ENCODE measurements at regions not wholly inside any gene's neighbourhood (a gene's known extent, or its start where the extent isn't known, plus 50 kb on each side); places are given as distances from the start of the nearest gene placed in this dataset.
A peak's percentile ranks its signal among the peaks of the same experiment; 100 is the strongest.

GRCh38 chr13:40304391-40304790 lies 362.1 kb downstream of the FOXO1 start:
- Histone ChIP-seq H3K9me3 (ENCODE audit: control insufficient read depth, low read depth, low read length) (peaks cover 7% of the 10 kb centered on the region), H4K20me1 (ENCODE audit: control insufficient read depth, extremely low read depth, insufficient read depth, low read length) (no peaks in the 10 kb centered on the region), H3K79me2 (ENCODE audit: control insufficient read depth, insufficient read depth, low read length) (no peaks in the 10 kb centered on the region), H3K36me3 (ENCODE audit: control insufficient read depth in 2 of 2, extremely low read depth in 1 of 2, insufficient read depth in 2 of 2, low read length in 2 of 2) (no peaks in the 10 kb centered on the region), H3K27ac (ENCODE audit: control insufficient read depth, insufficient read depth, low read length) (no peak overlapping the region), H3K4me3 (ENCODE audit: control insufficient read depth in 2 of 3, extremely low read depth in 1 of 3, insufficient read depth in 2 of 3, low read depth in 1 of 3, low read length in 3 of 3) (no peak overlapping the region), H3K4me2 (ENCODE audit: control insufficient read depth, extremely low read depth, insufficient read depth, low read depth, low read length) (no peak overlapping the region), H3K9ac (ENCODE audit: control insufficient read depth, extremely low read depth, insufficient read depth, low read length) (no peak overlapping the region), H3K9me1 (ENCODE audit: control insufficient read depth, extremely low read depth, insufficient read depth, low read length) (no peaks in the 10 kb centered on the region), H3K4me1 (ENCODE audit: control insufficient read depth, extremely low read depth, insufficient read depth, low read length) (no peaks in the 10 kb centered on the region), H2AFZ (ENCODE audit: control insufficient read depth, low read length) (no peak overlapping the region), H3K27me3 (ENCODE audit: control insufficient read depth, extremely low read depth, insufficient read depth, low read length) (no peaks in the 10 kb centered on the region)
- FAIRE-seq (no peak), DNase-seq (ENCODE audit: low read depth, low spot score) (no peak)
- no peak for TF ChIP-seq EZH2 (IDR thresholded peaks at IDR 0.05; ENCODE audit: low read length)
- TF ChIP-seq CTCF (optimal IDR thresholded peaks at IDR 0.05 in 1 of 3, IDR thresholded peaks at IDR 0.05 in 1 of 3, conservative IDR thresholded peaks at IDR 0.05 in 1 of 3; ENCODE audit: extremely low read depth in 1 of 3, insufficient read depth in 2 of 3, low read length in 3 of 3), result no peak
- dilution Hi-C loops (cut with MboI; ENCODE audit: extremely low pct_ligation_motif_present, low sequenced_read_pairs), result no loop called here

DNA sequence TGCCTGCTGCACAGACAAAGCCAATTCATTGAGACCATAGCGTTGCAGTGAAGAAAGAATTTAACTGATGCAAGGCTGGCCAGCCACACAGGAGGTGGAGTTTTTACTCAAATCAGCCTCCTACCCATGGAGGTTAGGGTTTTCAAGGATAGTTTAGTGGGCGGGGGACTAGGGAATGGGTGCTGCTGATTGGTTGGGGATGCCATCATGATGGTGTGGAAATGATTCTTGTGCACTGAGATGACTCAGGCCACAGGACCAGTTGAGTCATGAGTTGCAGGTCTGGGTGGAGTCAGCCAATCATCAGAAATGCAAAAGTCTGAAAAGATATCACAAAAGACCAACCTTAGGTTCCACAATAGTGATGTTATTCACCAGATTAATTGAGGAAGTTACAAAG lies 359.6 kb downstream of the FOXO1 start:
- FAIRE-seq, result peak; percentile 55
- no peak for DNase-seq (ENCODE audit: low read depth, low spot score)

More for the DNA sequence above, 359.6 kb downstream of the FOXO1 start:
- Histone ChIP-seq H3K4me2 (ENCODE audit: control insufficient read depth, extremely low read depth, insufficient read depth, low read depth, low read length) (no peak overlapping the region), H3K4me3 (ENCODE audit: control insufficient read depth in 2 of 3, extremely low read depth in 1 of 3, insufficient read depth in 2 of 3, low read depth in 1 of 3, low read length in 3 of 3) (no peak overlapping the region), H3K27me3 (ENCODE audit: control insufficient read depth, extremely low read depth, insufficient read depth, low read length) (no peaks in the 10 kb centered on the region), H3K4me1 (ENCODE audit: control insufficient read depth, extremely low read depth, insufficient read depth, low read length) (no peaks in the 10 kb centered on the region), H4K20me1 (ENCODE audit: control insufficient read depth, extremely low read depth, insufficient read depth, low read length) (no peaks in the 10 kb centered on the region), H2AFZ (ENCODE audit: control insufficient read depth, low read length) (no peak overlapping the region), H3K9me1 (ENCODE audit: control insufficient read depth, extremely low read depth, insufficient read depth, low read length) (no peaks in the 10 kb centered on the region), H3K9me3 (ENCODE audit: control insufficient read depth, low read depth, low read length) (peaks cover 7% of the 10 kb centered on the region), H3K79me2 (ENCODE audit: control insufficient read depth, insufficient read depth, low read length) (no peaks in the 10 kb centered on the region), H3K27ac (ENCODE audit: control insufficient read depth, insufficient read depth, low read length) (no peak overlapping the region), H3K36me3 (ENCODE audit: control insufficient read depth in 2 of 2, extremely low read depth in 1 of 2, insufficient read depth in 2 of 2, low read length in 2 of 2) (no peaks in the 10 kb centered on the region), H3K9ac (ENCODE audit: control insufficient read depth, extremely low read depth, insufficient read depth, low read length) (no peak overlapping the region)
- TF ChIP-seq EZH2 (IDR thresholded peaks at IDR 0.05; ENCODE audit: low read length) (no peak), CTCF (optimal IDR thresholded peaks at IDR 0.05 in 1 of 3, IDR thresholded peaks at IDR 0.05 in 1 of 3, conservative IDR thresholded peaks at IDR 0.05 in 1 of 3; ENCODE audit: extremely low read depth in 1 of 3, insufficient read depth in 2 of 3, low read length in 3 of 3) (no peak)
- dilution Hi-C loops (cut with MboI; ENCODE audit: extremely low pct_ligation_motif_present, low sequenced_read_pairs), result no loop called here

All from keratinocyte (primary cell).